Peyer's patch (tissue), 4 donors: ENCODE measurements at regions not wholly inside any gene's neighbourhood (a gene's known extent, or its start where the extent isn't known, plus 50 kb on each side); places are given as distances from the start of the nearest gene placed in this dataset.

Experiments
- POLR2A ChIP-seq, 2 donors: fragments of 450-650 bp; IDR thresholded peaks; one replicate each; pipeline ENCODE4 v1.5.1; 2017; ENCODE audit warnings: antibody characterized with exemption in 2 of 2, mild to moderate bottlenecking in 2 of 2, moderate library complexity in 2 of 2
- TF ChIP-seq, protein P1 (sequence below), 6 experiments: fragments of 450-650 bp in 4 of 6; fragments of 200-600 bp in 2 of 6; sonication (generic) in 1 of 6; IDR thresholded peaks; one replicate each; pipeline ENCODE4 v1.5.1; 2017 to 2019; ENCODE audit warnings: antibody characterized with exemption in 6 of 6, mild to moderate bottlenecking in 3 of 6, moderate library complexity in 1 of 6

DNA sequence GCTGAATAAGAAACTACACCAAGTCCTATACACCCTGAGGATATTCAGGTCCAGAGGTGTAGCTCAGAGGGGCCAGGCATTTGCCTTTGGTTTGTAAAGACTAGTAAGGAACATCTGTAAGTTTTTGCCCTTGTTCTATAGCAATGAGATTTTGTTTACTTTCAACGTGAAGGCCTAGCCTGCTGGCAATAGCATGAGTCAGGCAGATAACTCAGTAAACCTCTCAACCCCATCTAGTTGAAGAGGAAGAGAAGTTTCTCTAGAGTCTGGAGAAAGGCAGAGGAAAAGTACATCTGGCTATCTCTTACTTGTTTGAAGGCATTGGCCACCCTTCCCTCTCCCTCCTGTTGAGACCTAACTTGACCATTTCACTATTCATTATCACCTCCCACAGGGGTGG, 70.3 kb upstream of the ZNF521 start:
- TF ChIP-seq, protein P1, sequence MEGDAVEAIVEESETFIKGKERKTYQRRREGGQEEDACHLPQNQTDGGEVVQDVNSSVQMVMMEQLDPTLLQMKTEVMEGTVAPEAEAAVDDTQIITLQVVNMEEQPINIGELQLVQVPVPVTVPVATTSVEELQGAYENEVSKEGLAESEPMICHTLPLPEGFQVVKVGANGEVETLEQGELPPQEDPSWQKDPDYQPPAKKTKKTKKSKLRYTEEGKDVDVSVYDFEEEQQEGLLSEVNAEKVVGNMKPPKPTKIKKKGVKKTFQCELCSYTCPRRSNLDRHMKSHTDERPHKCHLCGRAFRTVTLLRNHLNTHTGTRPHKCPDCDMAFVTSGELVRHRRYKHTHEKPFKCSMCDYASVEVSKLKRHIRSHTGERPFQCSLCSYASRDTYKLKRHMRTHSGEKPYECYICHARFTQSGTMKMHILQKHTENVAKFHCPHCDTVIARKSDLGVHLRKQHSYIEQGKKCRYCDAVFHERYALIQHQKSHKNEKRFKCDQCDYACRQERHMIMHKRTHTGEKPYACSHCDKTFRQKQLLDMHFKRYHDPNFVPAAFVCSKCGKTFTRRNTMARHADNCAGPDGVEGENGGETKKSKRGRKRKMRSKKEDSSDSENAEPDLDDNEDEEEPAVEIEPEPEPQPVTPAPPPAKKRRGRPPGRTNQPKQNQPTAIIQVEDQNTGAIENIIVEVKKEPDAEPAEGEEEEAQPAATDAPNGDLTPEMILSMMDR (IDR thresholded peaks at IDR 0.05), result no peak
- no peak for TF ChIP-seq POLR2A (IDR thresholded peaks at IDR 0.05)
